Neural cell (in vitro differentiated cells): ENCODE measurements at regions not wholly inside any gene's neighbourhood (a gene's known extent, or its start where the extent isn't known, plus 50 kb on each side); places are given as distances from the start of the nearest gene placed in this dataset.

Experiments used
- H2AFZ ChIP-seq: fragments of 200-600, 300-800 bp; sonication (generic), shearing (Covaris generic); 2 replicates; pipeline ENCODE4 v1.6.0; 2014; ENCODE audit warnings: low read depth, mild to moderate bottlenecking, antibody characterized with exemption, low read length, moderate library complexity
- H3F3A ChIP-seq: fragments of 200-600 bp; shearing (Covaris generic); 2 replicates; pipeline ENCODE4 v1.6.1; 2016; ENCODE audit warnings: mild to moderate bottlenecking, moderate library complexity, mixed read lengths, antibody characterized with exemption, low read length; ENCODE audit not compliant: insufficient read depth, poor library complexity, severe bottlenecking
- H3K27ac ChIP-seq: fragments of 200-600, 300-800 bp; sonication (generic), shearing (Covaris generic); 2 replicates; pipeline ENCODE4 v1.5.1; 2014; ENCODE audit warnings: mild to moderate bottlenecking, low read length, moderate library complexity
- H3K27me3 ChIP-seq: fragments of 300-800, 200-600 bp; sonication (generic), shearing (Covaris generic); 2 replicates; pipeline ENCODE4 v1.6.0; 2014; ENCODE audit warnings: mild to moderate bottlenecking, low read depth, low read length, moderate library complexity; ENCODE audit not compliant: insufficient read depth
- H3K36me3 ChIP-seq: fragments of 300-800, 200-600 bp; sonication (generic), shearing (Covaris generic); 2 replicates; pipeline ENCODE4 v1.5.1; 2014; ENCODE audit warnings: mild to moderate bottlenecking, antibody characterized with exemption, low read length, moderate library complexity; ENCODE audit not compliant: insufficient read depth
- H3K4me2 ChIP-seq: fragments of 300-800, 200-600 bp; sonication (generic), shearing (Covaris generic); 2 replicates; pipeline ENCODE4 v1.6.0; 2014; ENCODE audit warnings: mild to moderate bottlenecking, low read length
- H3K4me3 ChIP-seq: fragments of 300-800, 200-600 bp; sonication (generic), shearing (Covaris generic); 2 replicates; pipeline ENCODE4 v1.5.1; 2014; ENCODE audit warnings: mild to moderate bottlenecking, low read length, moderate library complexity
- H3K79me2 ChIP-seq: fragments of 200-600 bp; shearing (Covaris generic); replicated peaks from 2 replicates; pipeline ENCODE4 v1.6.0; 2014; ENCODE audit warnings: mild to moderate bottlenecking, low read length, moderate library complexity; ENCODE audit not compliant: insufficient read depth
- H3K9ac ChIP-seq: fragments of 300-800, 200-600 bp; sonication (generic), shearing (Covaris generic); 2 replicates; pipeline ENCODE4 v1.6.1; 2016; ENCODE audit warnings: mild to moderate bottlenecking, low read length, mixed read lengths
- H3K9me2 ChIP-seq: fragments of 200-600 bp; shearing (Covaris generic); 2 replicates; pipeline ENCODE4 v1.6.1; 2016; ENCODE audit warnings: mild to moderate bottlenecking, low read length, mixed read lengths; ENCODE audit not compliant: insufficient read depth
- H3K9me3 ChIP-seq: fragments of 200-600, 300-800 bp; sonication (generic), shearing (Covaris generic); 2 replicates; pipeline ENCODE4 v1.6.1; 2016; ENCODE audit warnings: mild to moderate bottlenecking, mixed run types, low read length, moderate library complexity, mixed read lengths
- H4K20me1 ChIP-seq: fragments of 200-600 bp; shearing (Covaris generic); 2 replicates; pipeline ENCODE4 v1.6.1; 2016; ENCODE audit warnings: mild to moderate bottlenecking, mixed run types; ENCODE audit not compliant: insufficient read depth
- EP300 ChIP-seq: fragments of 450-650 bp; conservative IDR thresholded peaks from 2 replicates; pipeline ENCODE4 v1.6.1; 2014; ENCODE audit warnings: antibody characterized with exemption, mild to moderate bottlenecking, moderate library complexity; ENCODE audit not compliant: poor library complexity, severe bottlenecking
- EZH2 ChIP-seq: fragments of 200-600, 300-800 bp; shearing (Covaris generic), sonication (generic); IDR thresholded peaks from 2 replicates; pipeline ENCODE4 v1.6.1; 2014; ENCODE audit warnings: antibody characterized with exemption, low read length, borderline replicate concordance, mild to moderate bottlenecking; ENCODE audit not compliant: insufficient read depth, poor library complexity, severe bottlenecking
- MXI1 ChIP-seq: fragments of 450-650 bp; conservative IDR thresholded peaks from 2 replicates; pipeline ENCODE4 v1.6.1; 2014; ENCODE audit warnings: antibody characterized with exemption, mild to moderate bottlenecking; ENCODE audit not compliant: poor library complexity, severe bottlenecking
- POLR2AphosphoS5 ChIP-seq: IDR thresholded peaks from 2 replicates; pipeline ENCODE4 v1.6.1; 2012
- RAD21 ChIP-seq: fragments of 450-650 bp; conservative IDR thresholded peaks from 2 replicates; pipeline ENCODE4 v1.6.1; 2014; ENCODE audit warnings: antibody characterized with exemption, mild to moderate bottlenecking, moderate library complexity
- SMC3 ChIP-seq: fragments of 450-650 bp; conservative IDR thresholded peaks from 2 replicates; pipeline ENCODE4 v1.6.1; 2014; ENCODE audit warnings: antibody characterized with exemption, mild to moderate bottlenecking, moderate library complexity; ENCODE audit not compliant: poor library complexity
- TAF1 ChIP-seq: IDR thresholded peaks from 2 replicates; pipeline ENCODE4 v1.6.1; 2012; ENCODE audit warnings: low read depth
- TF ChIP-seq, protein P1 (sequence below): IDR thresholded peaks from 2 replicates; pipeline ENCODE4 v1.6.1; 2012; ENCODE audit warnings: borderline replicate concordance
- TF ChIP-seq, protein P2 (sequence below): fragments of 450-650 bp; IDR thresholded peaks from 2 replicates; pipeline ENCODE4 v1.5.1; 2014; ENCODE audit warnings: antibody characterized with exemption, mild to moderate bottlenecking, moderate library complexity; ENCODE audit not compliant: poor library complexity, severe bottlenecking

- TF ChIP-seq TAF1 (no peak), MXI1 (no peak), EP300 (no peak), SMC3 (no peak)
- TF ChIP-seq, protein P1, sequence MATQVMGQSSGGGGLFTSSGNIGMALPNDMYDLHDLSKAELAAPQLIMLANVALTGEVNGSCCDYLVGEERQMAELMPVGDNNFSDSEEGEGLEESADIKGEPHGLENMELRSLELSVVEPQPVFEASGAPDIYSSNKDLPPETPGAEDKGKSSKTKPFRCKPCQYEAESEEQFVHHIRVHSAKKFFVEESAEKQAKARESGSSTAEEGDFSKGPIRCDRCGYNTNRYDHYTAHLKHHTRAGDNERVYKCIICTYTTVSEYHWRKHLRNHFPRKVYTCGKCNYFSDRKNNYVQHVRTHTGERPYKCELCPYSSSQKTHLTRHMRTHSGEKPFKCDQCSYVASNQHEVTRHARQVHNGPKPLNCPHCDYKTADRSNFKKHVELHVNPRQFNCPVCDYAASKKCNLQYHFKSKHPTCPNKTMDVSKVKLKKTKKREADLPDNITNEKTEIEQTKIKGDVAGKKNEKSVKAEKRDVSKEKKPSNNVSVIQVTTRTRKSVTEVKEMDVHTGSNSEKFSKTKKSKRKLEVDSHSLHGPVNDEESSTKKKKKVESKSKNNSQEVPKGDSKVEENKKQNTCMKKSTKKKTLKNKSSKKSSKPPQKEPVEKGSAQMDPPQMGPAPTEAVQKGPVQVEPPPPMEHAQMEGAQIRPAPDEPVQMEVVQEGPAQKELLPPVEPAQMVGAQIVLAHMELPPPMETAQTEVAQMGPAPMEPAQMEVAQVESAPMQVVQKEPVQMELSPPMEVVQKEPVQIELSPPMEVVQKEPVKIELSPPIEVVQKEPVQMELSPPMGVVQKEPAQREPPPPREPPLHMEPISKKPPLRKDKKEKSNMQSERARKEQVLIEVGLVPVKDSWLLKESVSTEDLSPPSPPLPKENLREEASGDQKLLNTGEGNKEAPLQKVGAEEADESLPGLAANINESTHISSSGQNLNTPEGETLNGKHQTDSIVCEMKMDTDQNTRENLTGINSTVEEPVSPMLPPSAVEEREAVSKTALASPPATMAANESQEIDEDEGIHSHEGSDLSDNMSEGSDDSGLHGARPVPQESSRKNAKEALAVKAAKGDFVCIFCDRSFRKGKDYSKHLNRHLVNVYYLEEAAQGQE: no peak
- H3K36me3 ChIP-seq: no peaks in the 10 kb centered on the region
- no peaks in the 10 kb centered on the region for H3K9me2 ChIP-seq
- no peak overlapping the region for H3K9ac ChIP-seq
- H3K27ac ChIP-seq: no peak overlapping the region
- H3K4me2 ChIP-seq: no peak overlapping the region
- no peaks in the 10 kb centered on the region for H3F3A ChIP-seq
- no peaks in the 10 kb centered on the region for H3K79me2 ChIP-seq
- no peaks in the 10 kb centered on the region for H3K9me3 ChIP-seq
- no peaks in the 10 kb centered on the region for H3K27me3 ChIP-seq
- H3K4me3 ChIP-seq: no peak overlapping the region
- H4K20me1 ChIP-seq: no peaks in the 10 kb centered on the region
- H2AFZ ChIP-seq: no peak overlapping the region
Observed at GRCh38 chr20:39619271-39619785, 657.2 kb downstream of the DHX35 start.

- Histone ChIP-seq H3K27me3 (no peaks in the 10 kb centered on the region), H3F3A (no peaks in the 10 kb centered on the region), H3K9ac (no peak overlapping the region), H3K9me2 (no peaks in the 10 kb centered on the region), H3K36me3 (no peaks in the 10 kb centered on the region), H3K4me2 (no peak overlapping the region), H3K27ac (no peak overlapping the region), H4K20me1 (no peaks in the 10 kb centered on the region), H3K79me2 (no peaks in the 10 kb centered on the region), H3K9me3 (no peaks in the 10 kb centered on the region), H3K4me3 (no peak overlapping the region), H2AFZ (no peak overlapping the region)
- TF ChIP-seq MXI1 (no peak), EP300 (no peak), SMC3 (no peak), EZH2 (no peak), POLR2AphosphoS5 (no peak), TAF1 (no peak), RAD21 (no peak)
- TF ChIP-seq, protein P2, sequence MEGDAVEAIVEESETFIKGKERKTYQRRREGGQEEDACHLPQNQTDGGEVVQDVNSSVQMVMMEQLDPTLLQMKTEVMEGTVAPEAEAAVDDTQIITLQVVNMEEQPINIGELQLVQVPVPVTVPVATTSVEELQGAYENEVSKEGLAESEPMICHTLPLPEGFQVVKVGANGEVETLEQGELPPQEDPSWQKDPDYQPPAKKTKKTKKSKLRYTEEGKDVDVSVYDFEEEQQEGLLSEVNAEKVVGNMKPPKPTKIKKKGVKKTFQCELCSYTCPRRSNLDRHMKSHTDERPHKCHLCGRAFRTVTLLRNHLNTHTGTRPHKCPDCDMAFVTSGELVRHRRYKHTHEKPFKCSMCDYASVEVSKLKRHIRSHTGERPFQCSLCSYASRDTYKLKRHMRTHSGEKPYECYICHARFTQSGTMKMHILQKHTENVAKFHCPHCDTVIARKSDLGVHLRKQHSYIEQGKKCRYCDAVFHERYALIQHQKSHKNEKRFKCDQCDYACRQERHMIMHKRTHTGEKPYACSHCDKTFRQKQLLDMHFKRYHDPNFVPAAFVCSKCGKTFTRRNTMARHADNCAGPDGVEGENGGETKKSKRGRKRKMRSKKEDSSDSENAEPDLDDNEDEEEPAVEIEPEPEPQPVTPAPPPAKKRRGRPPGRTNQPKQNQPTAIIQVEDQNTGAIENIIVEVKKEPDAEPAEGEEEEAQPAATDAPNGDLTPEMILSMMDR: no peak
- TF ChIP-seq, protein P1: no peak
Observed at GRCh38 chr20:39611901-39612300, 649.8 kb downstream of the DHX35 start.
